ENCODE measurements at regions not wholly inside any gene's neighbourhood (a gene's known extent, or its start where the extent isn't known, plus 50 kb on each side); places are given as distances from the start of the nearest gene placed in this dataset.
"Not testable (repeated sequence)": the region's sequence is repeated elsewhere in the genome, so short reads cannot be mapped to it uniquely, and the experiment has no call there.

DNA sequence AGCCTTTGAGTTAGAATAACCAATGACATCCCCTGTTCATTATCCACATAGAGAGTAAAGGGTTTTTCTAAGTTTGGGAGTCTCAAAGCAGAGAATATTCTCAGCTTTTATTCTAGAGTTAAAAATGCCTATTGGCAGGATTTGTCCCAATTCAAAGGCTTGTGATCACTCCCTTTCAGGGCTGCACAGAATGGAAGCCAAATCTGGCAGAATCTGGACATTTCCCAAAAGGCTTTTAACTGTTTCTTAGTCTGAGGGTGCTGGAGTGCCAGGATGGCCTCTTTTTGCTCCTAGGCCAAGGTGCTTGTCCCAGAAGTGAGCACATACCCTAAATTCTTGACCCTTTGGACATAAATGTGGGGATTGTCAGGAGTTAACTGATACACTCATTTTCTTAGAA is 556.6 kb downstream of the DOK5 start:
- DNase-seq: no peak

DNA sequence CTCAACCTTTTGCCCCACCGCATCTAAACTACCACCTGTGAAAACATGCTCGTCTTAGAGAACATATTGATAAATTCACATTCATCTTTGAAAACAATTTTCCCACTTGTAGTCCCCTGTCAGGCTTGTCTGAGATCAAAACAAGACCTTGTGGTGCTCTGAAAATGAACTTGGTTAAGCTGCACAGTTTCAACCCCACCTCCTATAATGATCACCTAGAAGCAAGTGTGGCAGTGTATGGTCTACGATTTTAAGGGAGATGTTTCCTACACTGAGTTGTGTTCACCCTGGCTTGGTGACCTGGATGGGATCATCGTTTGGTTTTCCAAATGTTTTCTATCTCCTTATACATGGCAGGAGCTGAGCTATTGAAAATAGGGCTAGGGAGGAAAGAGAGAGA is 539.4 kb downstream of the DOK5 start:
- DNase-seq: no peak

DNA sequence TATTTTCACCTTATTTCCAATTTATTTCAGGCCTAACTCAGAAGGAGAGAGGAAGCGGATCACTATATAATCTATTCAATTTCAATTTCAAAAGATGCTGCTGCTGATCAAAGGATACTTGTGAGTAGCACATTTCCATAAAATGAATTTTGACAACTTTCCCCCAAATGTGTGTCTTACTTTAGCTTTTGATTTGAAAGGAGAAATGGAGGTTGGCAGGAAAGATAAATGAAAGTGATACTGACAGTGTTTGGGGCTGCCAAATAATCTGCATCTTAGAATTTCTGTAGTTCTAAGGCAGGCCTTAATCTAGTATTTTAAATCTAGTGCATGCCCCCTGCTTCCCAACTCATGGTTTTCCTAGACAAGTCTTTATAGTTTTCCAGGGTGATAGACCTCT is 535.4 kb downstream of the DOK5 start:
- no peak for DNase-seq

DNA sequence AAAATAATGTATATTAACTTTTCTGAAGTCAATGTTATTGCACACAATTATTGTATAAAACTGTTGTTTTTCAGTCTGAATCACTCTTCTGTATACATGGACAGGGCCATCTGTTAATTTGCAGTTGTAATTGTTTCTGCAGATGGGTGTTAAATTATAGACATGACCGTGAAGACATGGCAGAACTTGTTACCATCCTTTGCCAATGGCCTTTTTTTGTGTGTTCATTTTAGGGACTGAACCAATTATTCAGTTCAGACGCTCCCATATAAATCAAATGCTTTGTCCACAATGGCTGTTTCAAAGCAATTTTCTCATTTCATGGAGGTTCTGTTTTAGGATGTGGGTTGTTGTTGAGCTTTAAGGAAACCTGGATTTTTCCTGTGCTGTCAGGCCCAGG is 533.7 kb downstream of the DOK5 start:
- no peak for DNase-seq

DNA sequence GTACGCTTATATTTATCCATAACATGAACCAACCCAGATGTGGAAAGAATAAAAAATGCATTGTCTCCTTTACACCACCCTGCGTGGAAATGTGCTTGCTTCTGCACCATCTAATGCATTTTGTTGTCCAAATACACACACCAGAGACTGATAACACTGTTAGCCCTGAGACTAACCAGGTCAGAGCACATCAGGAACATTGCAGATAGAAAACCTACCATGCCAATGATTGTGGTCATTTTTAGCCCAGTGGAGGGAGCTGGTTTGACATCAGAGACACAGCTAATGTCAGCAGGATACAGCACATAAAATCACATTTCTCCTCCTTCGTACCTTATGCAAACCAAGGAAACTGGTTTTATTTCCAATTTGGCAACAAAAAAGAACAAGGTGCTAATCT is 528.7 kb downstream of the DOK5 start:
- no peak for DNase-seq

DNA sequence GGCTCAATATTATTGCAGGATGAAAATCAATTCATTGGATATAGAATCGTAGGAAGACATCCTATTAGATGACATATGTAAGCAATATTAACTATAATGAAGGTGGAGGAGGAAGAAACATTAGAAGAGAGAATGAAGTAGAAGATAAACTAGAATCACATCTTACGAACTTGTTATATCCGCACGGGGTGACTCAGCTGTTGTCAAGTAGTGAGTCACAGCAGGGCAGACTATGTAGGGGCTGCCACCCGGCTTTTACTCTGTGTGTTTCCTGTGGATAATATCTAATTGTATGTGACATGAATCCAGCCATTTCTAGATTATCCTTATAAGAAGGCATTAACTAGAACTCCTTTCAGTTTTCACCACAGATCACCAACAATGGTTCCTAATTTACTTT is 520.2 kb downstream of the DOK5 start:
- DNase-seq: no peak

DNA sequence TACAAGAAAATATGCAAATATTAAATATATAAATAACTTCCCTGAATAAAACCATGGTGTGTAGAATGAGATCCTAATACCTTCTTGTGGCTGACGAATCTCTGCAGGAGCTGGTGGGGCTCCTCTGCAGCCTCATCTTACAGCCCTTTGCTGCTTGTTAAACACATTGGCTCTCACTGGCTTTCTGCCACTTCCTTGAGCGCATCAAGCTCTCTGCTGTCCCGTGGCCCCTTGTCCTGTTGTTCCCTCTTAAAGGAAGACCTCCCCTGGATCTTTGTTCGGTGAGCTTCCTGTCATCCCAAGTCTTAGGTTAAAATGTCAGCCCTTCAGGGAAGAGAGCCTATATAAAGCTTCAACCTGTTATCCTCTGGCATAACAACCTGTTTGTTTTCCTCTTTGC is 519.6 kb downstream of the DOK5 start:
- DNase-seq: no peak

DNA sequence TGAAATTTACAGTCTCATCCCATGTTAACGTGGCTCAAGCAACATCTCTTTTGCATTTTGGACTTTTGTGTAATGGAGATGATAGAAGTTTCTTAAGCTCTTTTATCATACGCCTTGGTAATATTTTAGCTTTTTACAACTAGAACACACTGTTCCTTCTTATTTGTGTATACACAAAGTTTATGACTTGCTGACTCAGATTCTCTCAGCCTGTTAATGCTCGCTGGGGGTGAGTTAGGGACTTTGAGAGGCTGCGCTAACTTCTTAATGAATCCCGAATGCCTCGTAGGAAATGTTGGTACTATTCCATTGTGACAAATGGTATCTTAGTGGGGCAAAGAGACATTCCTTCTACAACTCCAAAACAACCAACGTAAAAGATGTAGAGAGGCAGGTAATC is 509.7 kb downstream of the DOK5 start:
- DNase-seq: no peak

DNA sequence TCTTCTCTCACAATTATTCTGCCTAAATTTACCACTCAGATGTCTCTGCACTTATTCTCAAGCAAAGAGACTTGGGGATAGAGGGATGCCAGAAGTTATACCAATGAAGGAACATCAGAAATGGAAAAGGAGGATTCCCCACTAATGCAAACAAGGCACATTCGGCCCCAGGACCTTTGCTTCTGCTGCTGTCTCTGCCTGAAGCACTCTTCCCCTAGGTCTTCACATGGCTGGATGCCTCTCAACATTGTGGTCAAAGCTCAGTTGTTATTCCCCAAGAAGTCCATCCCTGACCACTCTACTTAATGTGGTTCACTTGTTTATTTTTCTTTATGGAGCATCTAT is 508.7 kb downstream of the DOK5 start:
- no peak for DNase-seq

DNA sequence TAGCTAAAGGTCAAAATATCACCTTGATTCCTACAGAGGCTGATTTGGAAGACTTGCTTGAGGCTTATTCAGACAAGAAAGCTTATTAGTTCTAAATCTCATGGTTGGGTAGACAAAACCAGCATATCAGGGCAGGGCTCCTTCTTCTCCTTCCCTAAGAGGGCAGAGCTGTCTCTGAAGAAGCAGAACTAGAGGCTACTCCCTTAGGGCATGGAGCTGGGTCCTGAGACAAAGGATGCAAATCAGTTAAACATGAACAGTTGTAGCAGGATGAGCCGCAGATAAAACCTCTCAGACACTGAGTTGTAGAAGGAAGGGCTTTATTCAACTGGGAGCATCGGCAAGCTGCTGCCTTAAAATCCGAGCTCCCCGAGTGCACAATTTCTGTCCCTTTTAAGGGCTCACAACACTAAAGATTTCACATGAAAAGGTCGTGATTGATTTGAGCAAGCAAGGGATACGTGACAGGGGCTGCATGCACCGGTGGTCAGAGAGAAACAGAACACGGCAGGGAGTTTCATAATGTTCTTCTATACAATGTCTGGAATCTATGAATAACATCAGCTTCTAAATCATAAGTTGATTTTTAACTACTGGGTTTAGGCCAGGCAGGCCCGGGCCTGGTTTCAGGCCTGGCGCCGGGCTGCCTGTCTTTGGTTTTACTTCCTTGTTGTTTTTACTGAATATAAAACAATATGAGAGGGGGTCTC is 508.2 kb downstream of the DOK5 start:
- not testable (repeated sequence) for DNase-seq

DNA sequence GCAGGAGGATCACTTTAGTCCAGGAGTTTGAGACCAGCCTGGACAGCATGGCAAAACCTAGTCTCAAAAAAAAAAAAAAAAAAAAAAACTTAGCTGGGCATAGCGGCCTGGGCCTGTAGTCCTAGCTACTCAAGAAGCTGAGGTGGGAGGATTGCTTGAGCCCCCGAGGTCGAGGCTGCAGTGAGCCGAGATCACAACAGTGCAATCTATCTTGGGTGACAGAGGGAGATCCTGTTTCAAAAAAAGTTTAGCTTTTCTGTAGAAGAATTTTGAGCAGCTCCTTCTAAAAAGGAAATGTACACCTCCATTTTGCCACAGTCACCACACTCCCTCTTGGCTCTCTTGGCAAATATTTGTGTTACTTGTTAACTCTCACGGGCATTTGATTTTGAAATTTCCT is 505.8 kb downstream of the DOK5 start:
- DNase-seq: no peak

DNA sequence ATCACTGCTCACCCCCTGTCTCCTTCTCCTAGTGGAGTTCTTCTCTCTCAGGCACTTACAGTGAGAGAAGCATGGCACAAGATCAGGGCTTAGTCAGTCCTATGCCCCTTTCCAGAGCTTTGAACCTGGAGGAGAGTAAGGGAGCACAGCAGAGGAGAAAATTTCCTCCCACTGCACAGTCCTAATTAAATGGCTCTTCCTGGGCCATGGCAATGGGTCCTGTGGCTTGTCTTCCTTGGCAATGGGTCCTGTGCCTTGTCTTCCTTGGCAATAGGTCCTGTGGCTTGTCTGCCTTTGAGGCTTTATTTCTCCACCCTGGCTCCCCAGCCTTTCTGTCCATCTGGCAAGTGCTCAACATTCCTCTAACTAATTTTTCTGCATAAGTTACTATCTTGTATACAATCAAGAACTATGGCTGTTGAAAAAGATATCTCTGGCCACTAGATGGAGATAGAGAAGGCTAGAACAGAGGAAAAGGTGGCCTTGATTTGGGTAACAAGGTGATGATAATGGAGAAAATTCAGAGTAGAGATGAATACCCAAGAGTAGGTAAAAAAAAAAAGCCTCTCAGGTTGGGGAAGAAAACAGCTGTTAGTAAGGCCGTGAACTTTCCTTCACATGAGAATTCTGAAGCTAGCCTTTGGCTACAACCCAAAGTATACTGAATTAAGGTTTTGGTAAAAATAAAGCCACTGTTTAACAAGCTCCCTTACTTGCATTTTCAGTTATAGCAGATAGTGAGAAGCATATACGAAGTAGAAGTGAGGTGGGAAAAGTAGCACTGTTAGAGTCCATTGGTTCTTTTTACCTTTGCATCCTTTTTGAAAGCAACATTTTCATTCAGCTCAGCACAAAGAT is 504.9 kb downstream of the DOK5 start:
- DNase-seq: no peak

DNA sequence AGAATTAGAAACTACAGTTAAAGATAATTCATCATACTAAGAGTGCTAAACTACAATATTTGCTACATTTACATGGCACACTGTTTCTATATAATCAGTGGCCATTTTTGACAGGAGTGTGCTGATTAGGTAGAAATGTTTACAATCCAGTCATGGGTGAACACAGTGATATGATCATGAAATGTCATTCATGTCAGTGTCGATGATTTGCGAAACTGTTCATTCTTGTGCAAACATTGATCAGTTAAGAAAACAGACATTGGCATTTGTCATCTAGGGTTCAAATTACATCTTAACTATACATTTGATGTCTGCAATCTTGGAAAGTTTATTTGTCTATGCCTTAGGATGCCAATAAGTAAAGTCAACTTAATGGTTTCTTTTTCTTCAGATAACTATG is 474.9 kb downstream of the DOK5 start:
- no peak for DNase-seq

DNA sequence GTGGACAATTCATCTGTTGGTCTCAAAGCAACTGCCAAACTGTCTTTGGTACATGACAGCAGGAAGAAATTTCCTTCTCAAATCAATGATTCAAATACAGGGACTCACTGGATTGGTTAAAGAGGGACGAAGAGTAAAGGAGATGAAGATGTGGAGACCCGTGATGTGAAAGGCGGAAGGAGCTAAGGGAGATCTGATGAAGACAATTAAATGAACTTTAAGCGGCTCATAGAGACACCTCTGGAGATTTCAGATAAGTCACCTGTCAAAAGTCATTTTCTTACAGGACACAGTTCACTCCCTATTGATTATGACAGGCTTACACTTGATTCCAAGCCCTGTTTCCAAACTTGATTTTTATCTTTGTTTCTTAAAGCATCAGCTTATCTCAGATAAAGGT is 466.3 kb downstream of the DOK5 start:
- no peak for DNase-seq

DNA sequence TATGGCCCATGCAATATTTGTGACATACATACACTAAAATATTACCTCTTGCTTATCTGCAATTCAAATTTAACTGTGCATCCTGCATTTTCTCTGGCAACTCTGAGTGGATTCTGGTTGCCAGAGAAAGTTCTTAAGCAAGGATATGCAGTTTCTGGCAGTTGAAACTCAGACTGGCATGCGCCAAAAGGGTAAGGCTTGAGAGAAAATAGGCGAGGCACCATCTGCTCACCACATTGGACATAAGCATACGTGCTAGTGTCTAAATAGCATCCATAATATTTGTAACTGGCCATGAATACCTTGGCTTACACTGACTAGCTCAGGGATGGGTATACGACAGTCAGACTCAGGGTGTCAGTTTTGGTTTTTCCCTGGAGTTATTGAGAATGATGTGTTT is 465.1 kb downstream of the DOK5 start:
- no peak for DNase-seq

DNA sequence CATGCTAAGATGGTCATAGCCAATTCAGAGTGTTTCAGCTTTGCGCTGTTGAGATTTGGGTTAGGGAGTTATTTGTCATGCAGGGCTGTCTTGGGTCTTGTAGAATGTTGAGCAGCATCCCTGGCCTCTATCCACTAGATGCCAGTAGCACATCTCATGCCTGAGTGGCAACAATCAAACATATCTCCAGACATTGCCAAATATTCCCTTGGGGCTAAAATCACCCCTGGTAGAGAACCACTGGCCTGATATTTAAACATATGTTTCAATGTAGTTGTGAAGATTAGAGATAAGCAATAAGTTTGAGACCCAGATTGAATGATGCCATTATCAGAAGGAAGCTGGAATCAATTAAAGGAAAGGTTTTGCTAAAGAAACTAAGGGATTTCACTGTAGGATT is 463.3 kb downstream of the DOK5 start:
- DNase-seq: no peak

DNA sequence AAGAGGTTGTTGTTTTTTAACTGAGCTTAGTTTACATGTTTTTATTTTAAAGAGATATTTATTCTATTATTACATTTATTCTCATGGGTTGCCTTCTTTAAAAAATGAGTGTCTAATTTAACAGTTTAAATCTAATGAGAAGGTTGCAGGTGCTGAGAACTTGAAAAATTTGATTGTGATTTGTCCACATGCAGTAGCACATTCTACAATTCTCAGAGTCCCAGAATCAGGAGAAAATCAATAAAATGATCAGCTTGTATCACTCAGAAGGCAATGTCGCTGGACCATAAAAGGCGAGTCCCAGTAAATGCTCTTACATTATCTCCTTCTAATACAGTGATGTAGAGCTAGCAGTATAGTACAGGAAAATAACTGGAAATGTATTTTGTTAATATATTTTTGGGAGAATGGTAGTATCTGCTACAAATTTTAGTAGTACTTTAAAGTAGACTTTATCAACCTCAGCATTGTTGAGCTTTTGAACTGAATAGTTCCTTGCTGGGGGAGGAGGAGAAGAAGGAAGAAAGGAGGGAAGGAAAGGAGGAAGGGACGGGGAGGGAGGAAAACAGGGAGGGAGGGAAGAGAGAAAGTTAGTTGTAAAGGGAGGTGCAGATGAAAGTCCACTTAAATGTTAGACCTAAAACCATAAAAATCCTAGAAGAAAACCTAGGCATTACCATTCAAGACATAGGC is 458.0 kb downstream of the DOK5 start:
- no peak for DNase-seq

DNA sequence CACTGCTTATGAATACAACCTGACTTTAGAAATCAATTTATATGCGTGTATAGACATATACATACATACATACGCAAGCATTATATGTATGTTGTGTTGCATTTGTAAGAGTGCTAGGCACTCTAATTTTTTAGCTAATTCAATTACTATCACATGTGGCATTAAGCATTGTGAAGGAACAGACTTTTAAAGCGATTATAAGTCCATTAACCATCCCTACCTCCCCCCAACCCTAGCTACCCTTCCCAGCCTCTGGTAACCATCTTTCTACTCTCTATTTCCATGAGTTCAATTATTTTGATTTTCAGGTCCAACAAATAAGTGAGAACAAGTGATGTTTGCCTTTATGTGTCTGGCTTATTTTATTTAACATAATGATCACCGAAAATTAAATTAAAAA is 453.8 kb downstream of the DOK5 start:
- no peak for DNase-seq

DNA sequence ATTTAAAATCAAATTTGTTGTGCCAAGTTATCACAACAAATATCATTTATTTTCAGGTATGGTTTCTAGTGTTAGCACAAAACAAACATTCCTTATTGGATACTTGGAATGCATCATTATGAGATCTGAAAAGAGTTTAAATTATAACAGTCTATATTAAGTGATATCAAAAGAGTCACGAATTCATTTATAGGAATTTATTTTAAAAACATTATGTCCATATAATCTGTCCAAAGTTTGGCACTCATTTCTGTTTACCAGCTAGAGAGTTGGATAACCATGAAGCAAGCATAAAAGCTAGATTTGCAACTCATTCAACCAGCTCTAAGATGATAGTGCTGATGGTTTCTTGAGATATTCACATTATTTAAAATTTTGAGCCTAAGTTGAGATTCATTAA is 453.2 kb downstream of the DOK5 start:
- no peak for DNase-seq

DNA sequence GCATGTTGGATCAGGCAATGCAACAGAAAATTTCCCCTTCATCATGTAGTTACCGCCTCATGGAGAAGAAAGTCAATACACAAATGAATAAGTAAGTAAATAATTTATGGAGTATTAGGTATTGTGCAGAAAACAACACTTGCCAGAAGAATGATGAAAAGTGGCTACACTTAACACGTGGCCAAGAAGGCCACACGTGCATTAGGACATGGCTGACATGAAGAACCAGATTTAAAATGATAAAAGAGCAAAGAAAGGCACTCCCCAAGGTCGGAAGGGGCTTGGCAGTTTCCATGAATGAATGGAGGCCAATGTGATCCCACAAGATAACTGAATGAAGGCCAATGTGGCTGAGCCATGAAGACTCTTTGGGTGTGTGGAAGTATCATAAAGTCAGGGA is 447.2 kb downstream of the DOK5 start:
- DNase-seq: no peak

DNA sequence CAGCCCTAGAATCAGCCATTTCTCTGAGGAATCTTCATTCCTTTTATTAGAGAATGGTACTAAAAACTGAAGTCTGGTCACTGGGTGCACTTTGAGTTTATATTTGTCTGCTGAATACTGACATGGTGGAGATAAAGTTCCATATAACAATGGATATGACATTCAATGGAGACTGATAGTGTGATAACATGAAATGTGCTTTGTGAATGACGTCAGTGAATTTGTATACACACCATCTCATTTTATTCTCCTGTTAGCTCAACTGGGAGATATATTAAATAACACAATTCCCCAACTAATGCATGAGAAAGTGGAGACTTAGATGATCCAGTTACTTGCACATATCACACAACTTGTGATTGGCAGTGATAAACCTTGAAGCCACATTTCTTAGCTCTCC is 446.7 kb downstream of the DOK5 start:
- DNase-seq: no peak

DNA sequence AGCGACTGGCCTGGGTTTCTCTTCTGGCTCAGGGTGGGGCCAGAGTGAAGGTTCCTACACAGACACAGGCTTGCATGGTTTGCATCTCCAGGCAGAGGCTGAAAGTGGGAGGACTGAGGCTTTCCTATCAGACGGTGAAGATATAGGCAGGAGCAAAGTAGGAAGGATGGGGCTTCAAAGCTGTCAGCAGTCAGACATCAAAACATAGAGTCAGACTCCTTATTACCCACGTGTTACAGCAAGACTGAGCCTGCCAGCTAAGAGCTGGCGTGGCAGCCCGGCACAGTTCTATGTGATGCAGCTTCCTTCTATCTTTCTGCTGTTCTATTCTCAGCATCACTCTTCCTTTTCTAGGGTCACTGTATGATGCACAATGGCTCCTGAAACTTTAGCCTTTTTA is 445.1 kb downstream of the DOK5 start:
- DNase-seq: no peak

DNA sequence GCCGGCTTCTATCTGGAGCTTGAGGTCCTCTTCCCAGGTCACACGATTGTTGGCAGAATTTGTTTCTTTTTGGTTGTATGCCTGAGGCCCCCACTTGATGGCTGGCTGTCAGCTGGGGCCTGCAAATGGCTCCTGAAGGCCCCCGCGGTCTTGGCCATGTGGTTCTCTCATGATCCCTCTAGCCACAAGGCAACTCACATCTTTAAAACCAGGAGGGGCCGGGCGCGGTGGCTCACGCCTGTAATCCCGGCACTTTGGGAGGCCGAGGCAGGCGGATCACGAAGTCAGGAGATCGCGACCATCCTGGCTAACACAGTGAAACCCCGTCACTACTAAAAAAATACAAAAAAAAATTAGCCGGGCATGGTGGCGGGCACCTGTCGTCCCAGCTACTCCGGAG is 443.6 kb downstream of the DOK5 start:
- DNase-seq: not testable (repeated sequence)

DNA sequence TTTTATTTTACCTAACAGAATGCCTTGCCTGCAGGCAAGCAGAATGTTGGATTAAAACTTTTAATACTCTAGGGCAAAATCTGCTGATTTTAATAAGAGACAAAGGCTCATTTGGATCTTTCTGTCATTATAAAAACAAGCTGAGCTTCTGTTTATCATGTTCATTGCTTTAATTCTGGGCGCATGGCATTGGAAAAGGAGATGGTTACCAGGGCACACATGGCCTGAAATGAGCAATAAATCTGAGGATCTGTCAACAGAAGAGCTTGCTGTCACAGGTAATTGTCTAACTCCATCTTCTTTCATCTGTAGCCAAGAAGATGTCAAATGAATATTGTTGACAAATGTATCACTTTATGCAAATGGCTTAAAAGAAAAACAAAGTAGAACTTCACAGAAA is 439.6 kb downstream of the DOK5 start:
- DNase-seq: no peak

All from suppressor macrophage treated with lipopolysaccharide for 1 hour (primary cell).